Mucosa of rectum (tissue), 2 donors: ENCODE measurements at regions not wholly inside any gene's neighbourhood (a gene's known extent, or its start where the extent isn't known, plus 50 kb on each side); places are given as distances from the start of the nearest gene placed in this dataset.

Source experiments
- H3K27ac ChIP-seq, 2 donors: one replicate each; pipeline ENCODE4 v1.7.0; 2013; ENCODE audit warnings: inconsistent platforms in 2 of 2, low read depth in 2 of 2, low read length in 2 of 2
- H3K27me3 ChIP-seq, 2 donors: one replicate each; pipeline ENCODE4 v1.7.0; 2013; ENCODE audit warnings: low read length in 2 of 2; ENCODE audit not compliant: control insufficient read depth in 2 of 2, insufficient read depth in 2 of 2
- H3K36me3 ChIP-seq, 2 donors: one replicate each; pipeline ENCODE4 v1.7.0; 2013; ENCODE audit warnings: low read length in 2 of 2; ENCODE audit not compliant: control insufficient read depth in 2 of 2, insufficient read depth in 2 of 2
- H3K4me1 ChIP-seq, 2 donors: one replicate each; pipeline ENCODE4 v1.7.0; 2013; ENCODE audit warnings: low read length in 2 of 2, mild to moderate bottlenecking in 1 of 2; ENCODE audit not compliant: control insufficient read depth in 2 of 2, insufficient read depth in 2 of 2
- H3K4me3 ChIP-seq, 2 donors: one replicate each; pipeline ENCODE4 v1.7.0; 2013; ENCODE audit warnings: low read length in 2 of 2
- H3K9ac ChIP-seq, 2 donors: one replicate each; pipeline ENCODE4 v1.7.0; 2013; ENCODE audit warnings: low read length in 2 of 2, low read depth in 1 of 2, mild to moderate bottlenecking in 1 of 2
- H3K9me3 ChIP-seq, 2 donors: one replicate each; pipeline ENCODE4 v1.7.0; 2013; ENCODE audit warnings: low read length in 2 of 2; ENCODE audit not compliant: control insufficient read depth in 2 of 2
- donor health status: healthy.
- donor health status: Normal muscosa, but diverticular disease.

GRCh38 chr6:15960740-15961634 lies 167.9 kb upstream of the MYLIP start:
- Histone ChIP-seq H3K9me3 (no peaks in the 10 kb centered on the region), H3K4me1 (peaks cover 9 to 12% of the 10 kb centered on the region in 2 donors), H3K9ac (no peak overlapping the region), H3K36me3 (no peaks in the 10 kb centered on the region), H3K27ac (no peak overlapping the region), H3K27me3 (no peaks in the 10 kb centered on the region), H3K4me3 (no peak overlapping the region)

- Histone ChIP-seq H3K9ac (no peak overlapping the region), H3K36me3 (no peaks in the 10 kb centered on the region), H3K4me3 (no peak overlapping the region), H3K27ac (no peak overlapping the region), H3K27me3 (no peaks in the 10 kb centered on the region), H3K9me3 (no peaks in the 10 kb centered on the region), H3K4me1 (peaks cover 9 to 18% of the 10 kb centered on the region in 2 donors)
These were observed 171.2 kb upstream of the MYLIP start for GRCh38 chr6:15957655-15958169.

- Histone ChIP-seq H3K36me3 (no peaks in the 10 kb centered on the region), H3K9me3 (no peaks in the 10 kb centered on the region), H3K4me1 (peaks cover 9 to 18% of the 10 kb centered on the region in 2 donors), H3K27me3 (no peaks in the 10 kb centered on the region), H3K4me3 (peak overlapping the region; percentile 17 to 25), H3K27ac (peak overlapping the region; percentile 52), H3K9ac (no peak overlapping the region)
These were observed 172.4 kb upstream of the MYLIP start for GRCh38 chr6:15956205-15957106.

- Histone ChIP-seq H3K9ac (no peak overlapping the region), H3K27me3 (no peaks in the 10 kb centered on the region), H3K9me3 (no peaks in the 10 kb centered on the region), H3K4me1 (peaks cover 9 to 19% of the 10 kb centered on the region in 2 donors), H3K36me3 (no peaks in the 10 kb centered on the region), H3K4me3 (no peak overlapping the region), H3K27ac (no peak overlapping the region)
These were observed 173.4 kb upstream of the MYLIP start for GRCh38 chr6:15955484-15955883.

- Histone ChIP-seq H3K9me3 (no peaks in the 10 kb centered on the region), H3K36me3 (no peaks in the 10 kb centered on the region), H3K4me1 (peaks cover 13 to 30% of the 10 kb centered on the region in 2 donors), H3K4me3 (no peak overlapping the region), H3K27ac (no peak overlapping the region), H3K27me3 (no peaks in the 10 kb centered on the region), H3K9ac (no peak overlapping the region)
These were observed 175.6 kb upstream of the MYLIP start for GRCh38 chr6:15953152-15953880.

- Histone ChIP-seq H3K36me3 (no peaks in the 10 kb centered on the region), H3K9me3 (no peaks in the 10 kb centered on the region), H3K27me3 (no peaks in the 10 kb centered on the region), H3K27ac (no peak overlapping the region), H3K4me1 (peaks cover 13 to 30% of the 10 kb centered on the region in 2 donors), H3K4me3 (no peak overlapping the region), H3K9ac (no peak overlapping the region)
These were observed 176.4 kb upstream of the MYLIP start for GRCh38 chr6:15952231-15953151.

GRCh38 chr6:15950962-15951569 lies 177.8 kb upstream of the MYLIP start:
- Histone ChIP-seq H3K4me1 (peaks cover 4 to 19% of the 10 kb centered on the region in 2 donors), H3K9me3 (no peaks in the 10 kb centered on the region)

GRCh38 chr6:15949982-15950381 lies 178.9 kb upstream of the MYLIP start:
- peak overlapping the region; percentile 2 to 35 for H3K27ac ChIP-seq
- H3K4me1 ChIP-seq: peaks cover 4 to 12% of the 10 kb centered on the region in 2 donors
- no peaks in the 10 kb centered on the region for H3K36me3 ChIP-seq
- H3K4me3 ChIP-seq: no peak overlapping the region
- H3K9ac ChIP-seq: no peak overlapping the region
- H3K27me3 ChIP-seq: no peaks in the 10 kb centered on the region
- H3K9me3 ChIP-seq: no peaks in the 10 kb centered on the region

More at GRCh38 chr6:15950962-15951569, 177.8 kb upstream of the MYLIP start:
- Histone ChIP-seq H3K27me3 (no peaks in the 10 kb centered on the region), H3K4me3 (no peak overlapping the region), H3K27ac (no peak overlapping the region), H3K9ac (no peak overlapping the region), H3K36me3 (no peaks in the 10 kb centered on the region)
